ENCODE measurements at regions not wholly inside any gene's neighbourhood (a gene's known extent, or its start where the extent isn't known, plus 50 kb on each side); places are given as distances from the start of the nearest gene placed in this dataset.

- DNase-seq (ENCODE audit: low spot score): no peak
Observed at GRCh38 chr7:16232273-16232672, 189.1 kb downstream of the CRPPA start.

GRCh38 chr7:16223963-16224707, 197.2 kb downstream of the CRPPA start:
- no peak for DNase-seq (ENCODE audit: low spot score)

- no peak for DNase-seq (ENCODE audit: low spot score)
Observed at GRCh38 chr7:16212610-16213009, 208.7 kb downstream of the CRPPA start.

- no peak for DNase-seq (ENCODE audit: low spot score)
Observed at GRCh38 chr7:16212032-16212431, 209.3 kb downstream of the CRPPA start.

GRCh38 chr7:16211402-16211925, 209.9 kb downstream of the CRPPA start:
- DNase-seq (ENCODE audit: low spot score): no peak

- DNase-seq (ENCODE audit: low spot score): no peak
Observed at GRCh38 chr7:16210171-16210570, 211.2 kb downstream of the CRPPA start.

GRCh38 chr7:16207321-16207720, 214.0 kb downstream of the CRPPA start:
- DNase-seq (ENCODE audit: low spot score): no peak

GRCh38 chr7:16205466-16205865, 215.9 kb downstream of the CRPPA start:
- no peak for DNase-seq (ENCODE audit: low spot score)

- no peak for DNase-seq (ENCODE audit: low spot score)
Observed at GRCh38 chr7:16204953-16205352, 216.4 kb downstream of the CRPPA start.

- DNase-seq (ENCODE audit: low spot score): no peak
Observed at GRCh38 chr7:16203065-16203464, 218.3 kb downstream of the CRPPA start.

- DNase-seq (ENCODE audit: low spot score): no peak
Observed at GRCh38 chr7:16202303-16202702, 219.0 kb downstream of the CRPPA start.

- DNase-seq (ENCODE audit: low spot score): no peak
Observed at GRCh38 chr7:16200591-16200990, 220.7 kb downstream of the CRPPA start.

GRCh38 chr7:16193631-16194030, 227.7 kb downstream of the CRPPA start:
- no peak for DNase-seq (ENCODE audit: low spot score)

- no peak for DNase-seq (ENCODE audit: low spot score)
Observed at GRCh38 chr7:16189026-16189715, 232.2 kb downstream of the CRPPA start.

- DNase-seq (ENCODE audit: low spot score): no peak
Observed at GRCh38 chr7:16187131-16187530, 234.2 kb downstream of the CRPPA start.

- DNase-seq (ENCODE audit: low spot score): no peak
Observed at GRCh38 chr7:16178585-16178984, 242.8 kb downstream of the CRPPA start.

GRCh38 chr7:16178092-16178491, 243.2 kb downstream of the CRPPA start:
- no peak for DNase-seq (ENCODE audit: low spot score)

GRCh38 chr7:16174253-16174652, 247.1 kb downstream of the CRPPA start:
- no peak for DNase-seq (ENCODE audit: low spot score)

- no peak for DNase-seq (ENCODE audit: low spot score)
Observed at GRCh38 chr7:16172366-16172765, 249.0 kb downstream of the CRPPA start.

GRCh38 chr7:16171928-16172327, 249.4 kb downstream of the CRPPA start:
- DNase-seq (ENCODE audit: low spot score): no peak

GRCh38 chr7:16170671-16171070, 250.7 kb downstream of the CRPPA start:
- no peak for DNase-seq (ENCODE audit: low spot score)

- DNase-seq (ENCODE audit: low spot score): no peak
Observed at GRCh38 chr7:16169537-16169936, 251.8 kb downstream of the CRPPA start.

GRCh38 chr7:16167526-16167925, 253.8 kb downstream of the CRPPA start:
- DNase-seq (ENCODE audit: low spot score): no peak
